Neuronal stem cell (in vitro differentiated cells): ENCODE measurements at regions not wholly inside any gene's neighbourhood (a gene's known extent, or its start where the extent isn't known, plus 50 kb on each side); places are given as distances from the start of the nearest gene placed in this dataset.

Source experiments
- DNase-seq: peaks from one replicate; pipeline ENCODE4 v3.0.0-alpha.2; 2013; ENCODE audit warnings: low spot score
- H2AFZ ChIP-seq: one replicate; pipeline ENCODE4 v1.6.1; 2013; ENCODE audit warnings: mild to moderate bottlenecking, low read length, inconsistent platforms
- H2AK5ac ChIP-seq: 2 replicates; pipeline ENCODE4 v1.6.1; 2013; ENCODE audit warnings: low read depth, mild to moderate bottlenecking, inconsistent platforms, low read length, moderate library complexity, mixed read lengths
- H2BK120ac ChIP-seq: 2 replicates; pipeline ENCODE4 v1.6.1; 2013; ENCODE audit warnings: low read depth, mild to moderate bottlenecking, inconsistent platforms, low read length, moderate library complexity, mixed read lengths
- H2BK12ac ChIP-seq: one replicate; pipeline ENCODE4 v1.6.1; 2013; ENCODE audit warnings: low read length, inconsistent platforms
- H2BK15ac ChIP-seq: 2 replicates; pipeline ENCODE4 v1.6.1; 2013; ENCODE audit warnings: mild to moderate bottlenecking, low read length, inconsistent platforms, mixed read lengths
- H2BK5ac ChIP-seq: one replicate; pipeline ENCODE4 v1.6.1; 2013; ENCODE audit warnings: inconsistent platforms, mild to moderate bottlenecking, low read length, moderate library complexity
- H3K14ac ChIP-seq: one replicate; pipeline ENCODE4 v1.6.1; 2013; ENCODE audit warnings: low read length, inconsistent platforms
- H3K18ac ChIP-seq: 2 replicates; pipeline ENCODE4 v1.6.1; 2013; ENCODE audit warnings: low read length, inconsistent platforms
- H3K23ac ChIP-seq: 2 replicates; pipeline ENCODE4 v1.6.1; 2013; ENCODE audit warnings: low read depth, mild to moderate bottlenecking, mixed read lengths, low read length, inconsistent platforms; ENCODE audit not compliant: poor library complexity
- H3K27ac ChIP-seq: replicated peaks from 3 replicates; pipeline ENCODE4 v1.5.1; 2013; ENCODE audit warnings: low read length, inconsistent platforms
- H3K27me3 ChIP-seq, 3 experiments: 2 replicates each; pipeline ENCODE4 v1.6.1; 2013; ENCODE audit warnings: low read length in 3 of 3, mild to moderate bottlenecking in 2 of 3, inconsistent platforms in 1 of 3, low read depth in 1 of 3, mixed read lengths in 1 of 3, moderate library complexity in 1 of 3; ENCODE audit not compliant: control insufficient read depth in 3 of 3, insufficient read depth in 3 of 3
- H3K36me3 ChIP-seq, 2 donors: replicated peaks in 1 of 2; 2 replicates each; pipeline ENCODE4 v1.6.1; 2013; ENCODE audit warnings: low read length in 2 of 2; ENCODE audit not compliant: control insufficient read depth in 2 of 2, insufficient read depth in 2 of 2
- H3K4ac ChIP-seq: 2 replicates; pipeline ENCODE4 v1.6.1; 2013; ENCODE audit warnings: inconsistent platforms, mild to moderate bottlenecking, low read length, moderate library complexity
- H3K4me1 ChIP-seq, 2 donors: 1 replicate in 1 of 2; 2 replicates in 1 of 2; pipeline ENCODE4 v1.6.1; 2013; ENCODE audit warnings: low read length in 2 of 2, low read depth in 1 of 2; ENCODE audit not compliant: control insufficient read depth in 2 of 2, insufficient read depth in 1 of 2
- H3K4me2 ChIP-seq: one replicate; pipeline ENCODE4 v1.6.1; 2013; ENCODE audit warnings: mild to moderate bottlenecking, low read length, inconsistent platforms; ENCODE audit not compliant: insufficient read depth, poor library complexity, severe bottlenecking
- H3K4me3 ChIP-seq, 2 donors: 2 replicates each; pipeline ENCODE4 v1.5.1; 2013; ENCODE audit warnings: low read length in 2 of 2, mild to moderate bottlenecking in 2 of 2, inconsistent platforms in 1 of 2, moderate library complexity in 1 of 2
- H3K79me1 ChIP-seq: one replicate; pipeline ENCODE4 v1.6.1; 2013; ENCODE audit warnings: low read depth, mild to moderate bottlenecking, inconsistent platforms, low read length, moderate library complexity
- H3K9ac ChIP-seq: one replicate; pipeline ENCODE4 v1.6.1; 2013; ENCODE audit warnings: mild to moderate bottlenecking, low read depth, low read length, inconsistent platforms; ENCODE audit not compliant: poor library complexity
- H3K9me3 ChIP-seq, 2 donors: replicated peaks in 1 of 2; 2 replicates each; pipeline versions ENCODE3 to v1.6.1; 2013; ENCODE audit warnings: low read length in 2 of 2, mild to moderate bottlenecking in 2 of 2, inconsistent platforms in 1 of 2, low read depth in 1 of 2, mixed read lengths in 1 of 2, moderate library complexity in 1 of 2; ENCODE audit not compliant: control insufficient read depth in 2 of 2, insufficient read depth in 1 of 2
- H4K8ac ChIP-seq: one replicate; pipeline ENCODE4 v1.6.1; 2013; ENCODE audit warnings: low read depth, mild to moderate bottlenecking, inconsistent platforms, low read length, moderate library complexity
- H4K91ac ChIP-seq: one replicate; pipeline ENCODE4 v1.6.1; 2013; ENCODE audit warnings: low read length, low read depth, mild to moderate bottlenecking, inconsistent platforms; ENCODE audit not compliant: poor library complexity
- WGBS, 2 donors: extraction: QIAGEN DNeasy Blood & Tissue Kit; methylation state at CpG; one replicate each; pipeline ENCODE4 v1.1.7; 2013; ENCODE audit warnings: missing lambda C conversion rate in 2 of 2, mixed read lengths in 1 of 2; ENCODE audit not compliant: insufficient read length in 2 of 2, insufficient replicate concordance in 1 of 2; ENCODE audit errors: extremely low coverage in 2 of 2; 5-methylcytosine and 5-hydroxymethylcytosine counted together

- Histone ChIP-seq H3K9me3 (peaks cover 0 to 8% of the 10 kb centered on the region in 2 donors), H4K91ac (no peak overlapping the region), H3K79me1 (no peaks in the 10 kb centered on the region), H3K4me3 (no peak overlapping the region), H3K36me3 (no peaks in the 10 kb centered on the region), H3K4me2 (no peak overlapping the region), H2AK5ac (no peak overlapping the region), H3K27ac (no peak overlapping the region), H2BK120ac (no peak overlapping the region), H3K4me1 (no peaks in the 10 kb centered on the region), H3K4ac (no peak overlapping the region), H2AFZ (no peak overlapping the region), H3K9ac (no peak overlapping the region), H3K18ac (no peak overlapping the region), H3K23ac (no peak overlapping the region), H3K14ac (no peak overlapping the region), H2BK15ac (no peak overlapping the region), H2BK12ac (no peak overlapping the region), H4K8ac (no peak overlapping the region), H3K27me3 (no peaks in the 10 kb centered on the region), H2BK5ac (no peak overlapping the region)
- no CpG with 5 or more reads among the region's 1 CpG for WGBS, 2 donors
- no peak for DNase-seq
Measured at GRCh38 chr3:20456511-20456910, 270.5 kb upstream of the SGO1 start.

- no peak overlapping the region for H3K18ac ChIP-seq
- peaks cover 0 to 4% of the 10 kb centered on the region in 2 donors for H3K9me3 ChIP-seq
- H2BK120ac ChIP-seq: no peak overlapping the region
- no peak overlapping the region for H3K23ac ChIP-seq
- no peak for DNase-seq
- H2BK15ac ChIP-seq: no peak overlapping the region
- no peak overlapping the region for H3K27ac ChIP-seq
- H2AFZ ChIP-seq: no peak overlapping the region
- no peak overlapping the region for H4K8ac ChIP-seq
- H2BK12ac ChIP-seq: no peak overlapping the region
- no peak overlapping the region for H2BK5ac ChIP-seq
- H4K91ac ChIP-seq: no peak overlapping the region
- no CpG with 5 or more reads among the region's 1 CpG for WGBS, 2 donors
- no peaks in the 10 kb centered on the region for H3K27me3 ChIP-seq
- H3K79me1 ChIP-seq: no peaks in the 10 kb centered on the region
- no peaks in the 10 kb centered on the region for H3K4me1 ChIP-seq
- H3K9ac ChIP-seq: no peak overlapping the region
- no peak overlapping the region for H3K4me2 ChIP-seq
- no peak overlapping the region for H3K14ac ChIP-seq
- no peak overlapping the region for H2AK5ac ChIP-seq
- no peaks in the 10 kb centered on the region for H3K36me3 ChIP-seq
- no peak overlapping the region for H3K4me3 ChIP-seq
- H3K4ac ChIP-seq: no peak overlapping the region
Measured at GRCh38 chr3:20451170-20451569, 265.2 kb upstream of the SGO1 start.

GRCh38 chr3:20450611-20451010 lies 264.6 kb upstream of the SGO1 start:
- no peak overlapping the region for H3K23ac ChIP-seq
- H3K27ac ChIP-seq: no peak overlapping the region
- H3K9me3 ChIP-seq: peaks cover 0 to 4% of the 10 kb centered on the region in 2 donors
- H2AK5ac ChIP-seq: no peak overlapping the region
- no peak overlapping the region for H3K4me3 ChIP-seq
- no peak overlapping the region for H2BK120ac ChIP-seq
- H3K27me3 ChIP-seq: no peaks in the 10 kb centered on the region
- no peak overlapping the region for H3K4me2 ChIP-seq
- H2BK12ac ChIP-seq: no peak overlapping the region
- H2BK5ac ChIP-seq: no peak overlapping the region
- WGBS, 2 donors: no CpG with 5 or more reads among the region's 1 CpG
- H4K8ac ChIP-seq: no peak overlapping the region
- no peaks in the 10 kb centered on the region for H3K79me1 ChIP-seq
- DNase-seq: no peak
- no peaks in the 10 kb centered on the region for H3K4me1 ChIP-seq
- H3K36me3 ChIP-seq: no peaks in the 10 kb centered on the region
- H2AFZ ChIP-seq: no peak overlapping the region
- no peak overlapping the region for H3K4ac ChIP-seq
- no peak overlapping the region for H3K14ac ChIP-seq
- H2BK15ac ChIP-seq: no peak overlapping the region
- no peak overlapping the region for H3K9ac ChIP-seq
- no peak overlapping the region for H3K18ac ChIP-seq
- no peak overlapping the region for H4K91ac ChIP-seq

- Histone ChIP-seq H2AFZ (no peak overlapping the region), H3K14ac (no peak overlapping the region), H2BK12ac (no peak overlapping the region), H3K27ac (no peak overlapping the region), H3K9me3 (peaks cover 0 to 1% of the 10 kb centered on the region in 2 donors), H3K4me2 (no peak overlapping the region), H2BK5ac (no peak overlapping the region), H3K4ac (no peak overlapping the region), H3K27me3 (no peaks in the 10 kb centered on the region), H4K8ac (no peak overlapping the region), H3K9ac (no peak overlapping the region), H4K91ac (no peak overlapping the region), H3K4me3 (no peak overlapping the region), H2BK120ac (no peak overlapping the region), H3K18ac (no peak overlapping the region), H3K36me3 (no peaks in the 10 kb centered on the region), H3K4me1 (no peaks in the 10 kb centered on the region), H3K79me1 (no peaks in the 10 kb centered on the region), H3K23ac (no peak overlapping the region), H2AK5ac (no peak overlapping the region), H2BK15ac (no peak overlapping the region)
- WGBS, 2 donors: no CpG with 5 or more reads among the region's 1 CpG
- DNase-seq: no peak
Measured at GRCh38 chr3:20442846-20443245, 256.8 kb upstream of the SGO1 start.
